GM12878 (cell line): ENCODE measurements at regions not wholly inside any gene's neighbourhood (a gene's known extent, or its start where the extent isn't known, plus 50 kb on each side); places are given as distances from the start of the nearest gene placed in this dataset.

Experiments
- ATAC-seq: fragments of 200-7000 bp; cut with Tn5 transposase; 3 replicates; pipeline ENCODE4 v1.9.1; 2020; ENCODE audit warnings: mild to moderate bottlenecking, moderate library complexity
- BruUV-seq: library from RNA; stranded (reverse); fragments of 400-500 nt; replicated peaks from 2 replicates; lab custom pipeline; 2021; lab: Mats Ljungman, UMichigan
- CTCF ChIA-PET: fragments of 300-600 bp; sonication (Branson Sonifier 250); formaldehyde crosslinking; extraction: SDS; loops from one replicate; lab custom pipeline; 2021; ENCODE audit warnings: inconsistent platforms; lab: Yijun Ruan, JAX
- POLR2A ChIA-PET: fragments of 350-600 bp; formaldehyde crosslinking; extraction: SDS; loops from one replicate; lab custom pipeline; 2021; ENCODE audit warnings: inconsistent platforms; lab: Charles Lee
- RAD21 ChIA-PET: fragments of 300-600 bp; sonication (Branson Sonifier 250); formaldehyde crosslinking; loops from one replicate; lab custom pipeline; 2023; ENCODE audit warnings: antibody characterized with exemption; ENCODE audit not compliant: unreplicated experiment; lab: Charles Lee
- SMC1A ChIA-PET: fragments of 300-600 bp; sonication (Branson Sonifier 250); formaldehyde crosslinking; loops from one replicate; lab custom pipeline; 2023; ENCODE audit not compliant: unreplicated experiment, uncharacterized antibody; lab: Charles Lee
- DNase-seq: peaks from one replicate; pipeline ENCODE4 v3.0.0-alpha.2; 2011; ENCODE audit warnings: low read depth, low spot score
- FAIRE-seq: peaks from 3 replicates; lab custom pipeline; 2011; peaks lifted over from hg19 to GRCh38; lab: Jason Lieb, UNC
- H2AFZ ChIP-seq: 2 replicates; pipeline ENCODE4 v1.6.0; 2011; ENCODE audit warnings: low read depth, low read length, control low read depth; ENCODE audit not compliant: control insufficient read depth
- H3K27ac ChIP-seq: 2 replicates; pipeline ENCODE4 v1.5.1; 2011; ENCODE audit warnings: control low read depth; ENCODE audit not compliant: control insufficient read depth, insufficient read depth
- H3K27me3 ChIP-seq, 2 experiments: replicated peaks in 1 of 2; 2 replicates each; pipeline versions ENCODE4 v1.6.0 to v1.6.1; 2011; ENCODE audit warnings: low read length in 1 of 2; ENCODE audit not compliant: control insufficient read depth in 2 of 2, insufficient read depth in 2 of 2
- H3K36me3 ChIP-seq, 2 experiments: 2 replicates each; pipeline ENCODE4 v1.5.1; 2011; ENCODE audit warnings: low read length in 1 of 2; ENCODE audit not compliant: control insufficient read depth in 2 of 2, insufficient read depth in 2 of 2
- H3K4me1 ChIP-seq: 2 replicates; pipeline ENCODE4 v1.6.1; 2011; ENCODE audit warnings: mild to moderate bottlenecking, low read length, moderate library complexity, mixed read lengths; ENCODE audit not compliant: control insufficient read depth, insufficient read depth
- H3K4me2 ChIP-seq: 2 replicates; pipeline ENCODE4 v1.6.0; 2011; ENCODE audit warnings: control low read depth; ENCODE audit not compliant: control insufficient read depth, insufficient read depth
- H3K4me3 ChIP-seq: fragments of 200-600 bp; sonication (generic); 2 replicates; pipeline ENCODE4 v1.5.1; 2016
- H3K79me2 ChIP-seq: 2 replicates; pipeline ENCODE4 v1.6.0; 2011; ENCODE audit warnings: low read length; ENCODE audit not compliant: control insufficient read depth, insufficient read depth
- H3K9ac ChIP-seq: 2 replicates; pipeline ENCODE4 v1.8.0; 2011; ENCODE audit warnings: low read length, control low read depth, mixed read lengths; ENCODE audit not compliant: control insufficient read depth, insufficient read depth
- H3K9me3 ChIP-seq: replicated peaks from 3 replicates; pipeline ENCODE4 v1.5.1; 2011; ENCODE audit warnings: mild to moderate bottlenecking, low read length; ENCODE audit not compliant: control insufficient read depth, insufficient read depth
- H4K20me1 ChIP-seq: 2 replicates; pipeline ENCODE4 v1.6.0; 2011; ENCODE audit not compliant: control insufficient read depth, insufficient read depth
- ESRRA ChIP-seq: IDR thresholded peaks from 2 replicates; pipeline ENCODE4 v1.6.1; 2012; ENCODE audit warnings: mild to moderate bottlenecking, low read length, improper control_type of control experiment
- IKZF2 ChIP-seq, 2 experiments: fragments of 450-650 bp; IDR thresholded peaks; 2 replicates each; pipeline ENCODE4 v1.6.1; 2017; ENCODE audit warnings: mild to moderate bottlenecking in 2 of 2, moderate library complexity in 2 of 2
- IRF4 ChIP-seq: IDR thresholded peaks from 2 replicates; pipeline ENCODE4 v1.6.1; 2011; ENCODE audit warnings: low read depth, low read length
- NFXL1 ChIP-seq: fragments of 450-650 bp; IDR thresholded peaks from 2 replicates; pipeline ENCODE4 v1.6.1; 2017; ENCODE audit warnings: antibody characterized with exemption, mild to moderate bottlenecking, borderline replicate concordance
- POLR2AphosphoS2 ChIP-seq: IDR thresholded peaks from 2 replicates; pipeline ENCODE4 v1.6.1; 2011; ENCODE audit warnings: low read depth, mild to moderate bottlenecking, low read length, improper control_type of control experiment, moderate library complexity
- TAF1 ChIP-seq: IDR thresholded peaks from 2 replicates; pipeline ENCODE4 v1.6.1; 2011; ENCODE audit warnings: mild to moderate bottlenecking, low read depth, low read length, borderline replicate concordance
- YBX1 ChIP-seq: fragments of 450-650 bp; IDR thresholded peaks from 2 replicates; pipeline ENCODE4 v1.6.1; 2016; ENCODE audit warnings: antibody characterized with exemption
- YY1 ChIP-seq: IDR thresholded peaks from 2 replicates; pipeline ENCODE4 v1.6.1; 2011; ENCODE audit warnings: low read depth, mild to moderate bottlenecking, low read length
- WGBS: methylation state at CpG from one replicate; pipeline ENCODE4 v1.1.6; 2016; ENCODE audit warnings: low lambda C conversion rate; ENCODE audit not compliant: insufficient replicate concordance, insufficient coverage; ENCODE audit errors: missing lambda C conversion rate; 5-methylcytosine and 5-hydroxymethylcytosine counted together
- in situ Hi-C: fragments of 300-500 bp; cut with MboI; formaldehyde crosslinking; loops from 9 replicates; pipeline ENCODE4 v1.14.3; 2018; ENCODE audit warnings: mixed read lengths
- intact Hi-C: fragments of 100-400 bp; cut with micrococcal nuclease; formaldehyde crosslinking; loops from one replicate; pipeline ENCODE4 v1.14.2; 2022; ENCODE audit not compliant: unreplicated experiment

GRCh38 chr6:40285996-40286395 is 301.2 kb downstream of the LRFN2 start (continued):
- TF ChIP-seq POLR2AphosphoS2 (no peak), IKZF2 (IDR thresholded peaks at IDR 0.05) (no peak), NFXL1 (no peak), YY1 (no peak), TAF1 (no peak), ESRRA (no peak), YBX1 (no peak)

- ChIA-PET SMC1A (interaction anchor here (1.0 to 1.3 kb wide), 3 partner anchors 27 to 304 kb away, joined by 3 to 6 read pairs (median 4); no protein-coding TSS in a partner anchor), CTCF (interaction anchor here (1.1 kb wide), 1 partner anchor 302 kb away, joined by 4 read pairs; no protein-coding TSS in a partner anchor), POLR2A (no interaction called here), RAD21 (no interaction called here)
- intact Hi-C loops: no loop called here
- WGBS: 0% methylated on average over 3 of the region's 3 CpGs
- TF ChIP-seq IRF4: no peak
- no peak overlapping the region for H3K4me2 ChIP-seq
- no TSS peak for BruUV-seq
- H3K36me3 ChIP-seq: no peaks in the 10 kb centered on the region
- no peak for ATAC-seq
- no peak for DNase-seq
- FAIRE-seq: no peak
- no peak overlapping the region for H3K27ac ChIP-seq
- H3K9ac ChIP-seq: no peak overlapping the region
- no peaks in the 10 kb centered on the region for H3K79me2 ChIP-seq
- peaks cover 0 to 5% of the 10 kb centered on the region in 2 experiments; a peak in 2 of 4 replicates for H3K27me3 ChIP-seq
- no peak overlapping the region for H3K4me3 ChIP-seq
- in situ Hi-C loops: no loop called here
- H3K9me3 ChIP-seq: no peaks in the 10 kb centered on the region
- no peaks in the 10 kb centered on the region for H3K4me1 ChIP-seq
- H4K20me1 ChIP-seq: no peaks in the 10 kb centered on the region
- H2AFZ ChIP-seq: no peak overlapping the region
These were observed 301.6 kb downstream of the LRFN2 start for GRCh38 chr6:40285535-40285934.
